A673 (cell line): ENCODE measurements at regions not wholly inside any gene's neighbourhood (a gene's known extent, or its start where the extent isn't known, plus 50 kb on each side); places are given as distances from the start of the nearest gene placed in this dataset.

Experiments used
- BruUV-seq: library from RNA; stranded (reverse); fragments of 400-500 nt; replicated peaks from 2 replicates; lab custom pipeline; 2021; lab: Mats Ljungman, UMichigan
- CTCF ChIA-PET: fragments of 300-600 bp; sonication (Branson Sonifier 250); formaldehyde crosslinking; loops from one replicate; lab custom pipeline; 2022; ENCODE audit warnings: antibody characterized with exemption; lab: Charles Lee
- POLR2A ChIA-PET: fragments of 300-600 bp; sonication (Branson Sonifier 250); formaldehyde crosslinking; loops from one replicate; lab custom pipeline; 2022; ENCODE audit warnings: antibody characterized with exemption; ENCODE audit not compliant: low non-redundant PET; lab: Charles Lee
- DNase-seq: peaks from one replicate; pipeline ENCODE4 v3.0.0-alpha.2; 2015; ENCODE audit warnings: low spot score
- H3K27ac ChIP-seq: fragments of 200-600 bp; sonication (generic); 2 replicates; pipeline ENCODE4 v1.5.1; 2016; ENCODE audit warnings: mixed run types, low read depth, mild to moderate bottlenecking, mixed read lengths, antibody characterized with exemption, low read length; ENCODE audit not compliant: poor library complexity, severe bottlenecking
- H3K27me3 ChIP-seq: fragments of 200-600 bp; sonication (generic); replicated peaks from 2 replicates; pipeline ENCODE4 v1.6.1; 2017; ENCODE audit warnings: mixed run types, low read depth, mild to moderate bottlenecking, mixed read lengths, antibody characterized with exemption, low read length; ENCODE audit not compliant: insufficient read depth, poor library complexity
- H3K36me3 ChIP-seq: fragments of 200-600 bp; sonication (generic); 2 replicates; pipeline ENCODE4 v1.6.1; 2016; ENCODE audit warnings: mixed run types, mild to moderate bottlenecking, mixed read lengths, antibody characterized with exemption, low read length; ENCODE audit not compliant: insufficient read depth, poor library complexity, severe bottlenecking
- H3K4me1 ChIP-seq: fragments of 200-600 bp; sonication (generic); 2 replicates; pipeline ENCODE4 v1.6.1; 2017; ENCODE audit warnings: mixed run types, mild to moderate bottlenecking, mixed read lengths, antibody characterized with exemption, low read length; ENCODE audit not compliant: insufficient read depth, poor library complexity, severe bottlenecking
- H3K4me3 ChIP-seq: fragments of 200-600 bp; sonication (generic); 2 replicates; pipeline ENCODE4 v1.5.1; 2016; ENCODE audit warnings: low read depth, mixed run types, mild to moderate bottlenecking, mixed read lengths, low read length; ENCODE audit not compliant: poor library complexity, severe bottlenecking
- H3K9me3 ChIP-seq: fragments of 200-600 bp; sonication (generic); 2 replicates; pipeline ENCODE4 v1.6.1; 2016; ENCODE audit warnings: mixed run types, low read depth, mild to moderate bottlenecking, mixed read lengths, antibody characterized with exemption, low read length; ENCODE audit not compliant: poor library complexity, severe bottlenecking
- CTCF ChIP-seq: fragments of 300-800, 200-600 bp; sonication (generic); conservative IDR thresholded peaks from 2 replicates; pipeline ENCODE4 v1.5.1; 2017; ENCODE audit warnings: low read depth, mild to moderate bottlenecking, antibody characterized with exemption, low read length, moderate library complexity, mixed read lengths
- EZH2 ChIP-seq: fragments of 200-600 bp; sonication (generic); IDR thresholded peaks from 2 replicates; pipeline ENCODE4 v1.6.1; 2017; ENCODE audit warnings: borderline replicate concordance, low read depth, mild to moderate bottlenecking, mixed read lengths, antibody characterized with exemption, low read length; ENCODE audit not compliant: poor library complexity, severe bottlenecking
- intact Hi-C: fragments of 100-400 bp; cut with micrococcal nuclease; formaldehyde crosslinking; loops from one replicate; pipeline ENCODE4 v1.10.0; 2022; ENCODE audit not compliant: unreplicated experiment

- TF ChIP-seq CTCF (peak; percentile 17; the same call in 1 of the 2 replicates), EZH2 (no peak)
- Histone ChIP-seq H3K9me3 (no peaks in the 10 kb centered on the region), H3K36me3 (no peaks in the 10 kb centered on the region), H3K4me3 (no peak overlapping the region), H3K27ac (no peak overlapping the region), H3K4me1 (peaks cover 10% of the 10 kb centered on the region), H3K27me3 (no peaks in the 10 kb centered on the region)
- intact Hi-C loops = no loop called here
- no TSS peak for BruUV-seq
- CTCF ChIA-PET = no interaction called here
- no peak for DNase-seq
- POLR2A ChIA-PET = no interaction called here
These were observed 236.4 kb upstream of the SPRY2 start for GRCh38 chr13:80577285-80577684.

- intact Hi-C loops = no loop called here
These were observed 233.4 kb upstream of the SPRY2 start for GRCh38 chr13:80574113-80574850.

GRCh38 chr13:80572923-80573316 is 232.0 kb upstream of the SPRY2 start:
- peaks cover 18% of the 10 kb centered on the region for H3K27me3 ChIP-seq
- no TSS peak for BruUV-seq
- no peak overlapping the region for H3K4me3 ChIP-seq
- H3K27ac ChIP-seq = no peak overlapping the region
- no peak for DNase-seq
- no peaks in the 10 kb centered on the region for H3K9me3 ChIP-seq
- ChIA-PET CTCF (no interaction called here), POLR2A (interaction anchor here (0.6 kb wide), 1 partner anchor 144 kb away, joined by 3 read pairs; no protein-coding TSS in a partner anchor)
- intact Hi-C loops = no loop called here
- no peaks in the 10 kb centered on the region for H3K36me3 ChIP-seq
- peaks cover 10% of the 10 kb centered on the region for H3K4me1 ChIP-seq
- TF ChIP-seq CTCF = no peak
- no peak for TF ChIP-seq EZH2

More at GRCh38 chr13:80574113-80574850, 233.4 kb upstream of the SPRY2 start:
- peaks cover 10% of the 10 kb centered on the region for H3K4me1 ChIP-seq
- no peaks in the 10 kb centered on the region for H3K36me3 ChIP-seq
- ChIA-PET POLR2A (no interaction called here), CTCF (no interaction called here)
- H3K4me3 ChIP-seq = no peak overlapping the region
- TF ChIP-seq CTCF = no peak
- TF ChIP-seq EZH2 = no peak
- no peaks in the 10 kb centered on the region for H3K9me3 ChIP-seq
- peak; percentile 68 for DNase-seq
- H3K27ac ChIP-seq = no peak overlapping the region
- peaks cover 13% of the 10 kb centered on the region for H3K27me3 ChIP-seq
- BruUV-seq = no TSS peak
